ENCODE measurements at regions not wholly inside any gene's neighbourhood (a gene's known extent, or its start where the extent isn't known, plus 50 kb on each side); places are given as distances from the start of the nearest gene placed in this dataset.

DNA sequence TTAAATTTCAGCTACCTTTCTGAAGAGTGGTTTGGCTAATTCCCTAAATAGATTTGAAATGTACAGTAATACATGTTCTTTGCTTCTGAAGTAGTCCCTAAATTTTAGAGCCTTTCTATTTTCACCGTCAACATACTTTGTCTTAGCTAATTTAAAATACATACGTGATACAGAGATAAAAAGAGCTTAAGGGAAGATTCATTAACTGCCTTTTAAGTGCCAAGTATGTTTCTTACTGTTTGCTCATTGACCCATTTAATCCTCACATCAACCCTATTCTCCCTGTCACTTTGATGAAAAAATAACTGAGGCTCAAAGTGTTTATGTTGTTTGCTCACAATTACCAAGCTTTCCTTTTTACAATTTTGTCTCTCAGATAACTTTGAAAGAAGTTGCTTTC lies 118.6 kb upstream of the CDH7 start (continued):
- TF ChIP-seq ATF5 (CRISPR knock-in tag; IDR thresholded peaks at IDR 0.05; ENCODE audit: low read depth) (no peak), CHD2 (IDR thresholded peaks at IDR 0.05; ENCODE audit: low read depth, low read length) (no peak)

DNA sequence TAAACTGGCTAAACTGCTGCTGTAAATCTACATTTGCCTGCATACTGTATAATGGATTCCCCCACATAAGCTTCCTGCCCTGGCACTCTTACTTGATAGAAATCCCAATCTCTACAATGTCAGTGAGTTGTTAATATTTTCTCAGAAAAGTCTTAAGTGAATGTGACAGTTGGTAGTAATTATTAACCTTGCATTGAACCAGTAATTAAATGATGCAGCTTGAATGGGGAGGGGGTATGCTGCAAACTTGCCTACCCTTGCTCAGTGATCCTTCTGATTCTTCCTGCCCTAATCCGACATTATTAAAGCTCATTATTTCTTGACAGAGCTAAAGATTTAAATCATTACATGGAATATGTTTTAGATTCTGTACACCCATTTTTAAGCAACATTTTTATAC lies 119.0 kb upstream of the CDH7 start:
- no peak overlapping the region for H3K4me2 ChIP-seq (ENCODE audit: low read depth, low read length)
- POLR2A ChIA-PET, result no interaction called here
- in situ Hi-C loops (cut with HindIII; ENCODE audit: extremely low pct_ligation_motif_present, low pct_unique_long_range_greater_than_20kb) (no loop called here), intact Hi-C loops (cut with micrococcal nuclease; ENCODE audit: unreplicated experiment) (no loop called here)
- H3K27ac ChIP-seq (ENCODE audit: extremely low read length, insufficient read depth, low read length), result no peak overlapping the region
- no TSS peak for BruUV-seq (replicated peaks)
- CTCF ChIA-PET (ENCODE audit: low intra/inter-chr PET ratio, low total read pairs), result no interaction called here
- H2AFZ ChIP-seq (ENCODE audit: low read length), result no peak overlapping the region
- H3K36me3 ChIP-seq (replicated peaks in 1 of 2; ENCODE audit: control insufficient read depth in 1 of 2, insufficient read depth in 2 of 2, low read length in 2 of 2), result no peaks in the 10 kb centered on the region
- no peak for DNase-seq (ENCODE audit: low spot score)
- ATAC-seq, result no peak
- H3K27me3 ChIP-seq (ENCODE audit: control insufficient read depth in 1 of 2, insufficient read depth in 2 of 2, low read length in 2 of 2), result no peaks in the 10 kb centered on the region
- no peaks in the 10 kb centered on the region for H4K20me1 ChIP-seq (ENCODE audit: insufficient read depth, low read length)
- 0% methylated on average over 1 of the region's 1 CpG for WGBS (ENCODE audit: low lambda C conversion rate)
- H3K9me3 ChIP-seq (ENCODE audit: low read length), result 0 out of 2 replicates have a peak, but pooled peaks cover 5% of the 10 kb centered on the region
- no peak overlapping the region for H3K4me3 ChIP-seq (replicated peaks in 1 of 3; ENCODE audit: insufficient read depth in 1 of 3, low read depth in 2 of 3, low read length in 3 of 3)
- H3K9ac ChIP-seq (ENCODE audit: insufficient read depth, low read depth, low read length), result no peak overlapping the region
- no peaks in the 10 kb centered on the region for H3K4me1 ChIP-seq (ENCODE audit: insufficient read depth, low read length)
- FAIRE-seq, result no peak
- no peaks in the 10 kb centered on the region for H3K79me2 ChIP-seq (ENCODE audit: insufficient read depth, low read length)
- TF ChIP-seq, protein P1, sequence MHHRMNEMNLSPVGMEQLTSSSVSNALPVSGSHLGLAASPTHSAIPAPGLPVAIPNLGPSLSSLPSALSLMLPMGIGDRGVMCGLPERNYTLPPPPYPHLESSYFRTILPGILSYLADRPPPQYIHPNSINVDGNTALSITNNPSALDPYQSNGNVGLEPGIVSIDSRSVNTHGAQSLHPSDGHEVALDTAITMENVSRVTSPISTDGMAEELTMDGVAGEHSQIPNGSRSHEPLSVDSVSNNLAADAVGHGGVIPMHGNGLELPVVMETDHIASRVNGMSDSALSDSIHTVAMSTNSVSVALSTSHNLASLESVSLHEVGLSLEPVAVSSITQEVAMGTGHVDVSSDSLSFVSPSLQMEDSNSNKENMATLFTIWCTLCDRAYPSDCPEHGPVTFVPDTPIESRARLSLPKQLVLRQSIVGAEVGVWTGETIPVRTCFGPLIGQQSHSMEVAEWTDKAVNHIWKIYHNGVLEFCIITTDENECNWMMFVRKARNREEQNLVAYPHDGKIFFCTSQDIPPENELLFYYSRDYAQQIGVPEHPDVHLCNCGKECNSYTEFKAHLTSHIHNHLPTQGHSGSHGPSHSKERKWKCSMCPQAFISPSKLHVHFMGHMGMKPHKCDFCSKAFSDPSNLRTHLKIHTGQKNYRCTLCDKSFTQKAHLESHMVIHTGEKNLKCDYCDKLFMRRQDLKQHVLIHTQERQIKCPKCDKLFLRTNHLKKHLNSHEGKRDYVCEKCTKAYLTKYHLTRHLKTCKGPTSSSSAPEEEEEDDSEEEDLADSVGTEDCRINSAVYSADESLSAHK (CRISPR knock-in tag; IDR thresholded peaks at IDR 0.05; ENCODE audit: borderline replicate concordance), result no peak
- TF ChIP-seq MED13 (CRISPR knock-in tag; IDR thresholded peaks at IDR 0.05) (no peak), CHD4 (IDR thresholded peaks at IDR 0.05; ENCODE audit: borderline replicate concordance, low read length) (no peak), NCOR1 (IDR thresholded peaks at IDR 0.05; ENCODE audit: borderline replicate concordance, low read length) (no peak), ATF5 (CRISPR knock-in tag; IDR thresholded peaks at IDR 0.05; ENCODE audit: low read depth) (no peak), ZNF383 (CRISPR knock-in tag; IDR thresholded peaks at IDR 0.05; ENCODE audit: borderline replicate concordance) (no peak), SOX5 (CRISPR knock-in tag; IDR thresholded peaks at IDR 0.05; ENCODE audit: borderline replicate concordance) (no peak), ARNT2 (CRISPR knock-in tag; IDR thresholded peaks at IDR 0.05; ENCODE audit: low read depth) (no peak), ZNF605 (CRISPR knock-in tag; IDR thresholded peaks at IDR 0.05) (no peak), ZNF720 (CRISPR knock-in tag; IDR thresholded peaks at IDR 0.05) (no peak), ZNF318 (CRISPR knock-in tag; IDR thresholded peaks at IDR 0.05) (no peak)
